PFSK-1 (cell line): ENCODE measurements at regions not wholly inside any gene's neighbourhood (a gene's known extent, or its start where the extent isn't known, plus 50 kb on each side); places are given as distances from the start of the nearest gene placed in this dataset.

Experiments
- FOXP2 ChIP-seq: optimal IDR thresholded peaks from 2 replicates; pipeline ENCODE3; 2011; ENCODE audit warnings: borderline replicate concordance, control low read depth, inconsistent platforms; ENCODE audit not compliant: insufficient read depth; ENCODE audit errors: extremely low read length, extremely low read depth
- POLR2AphosphoS5 ChIP-seq: IDR thresholded peaks from 2 replicates; pipeline ENCODE4 v1.6.1; 2012; ENCODE audit warnings: low read depth, mild to moderate bottlenecking, control low read depth, low read length, moderate library complexity
- REST ChIP-seq, 2 experiments: IDR thresholded peaks; 2 replicates each; pipeline versions ENCODE4 v1.6.1 to v1.8.0; 2011 to 2012; ENCODE audit warnings: low read depth in 2 of 2, low read length in 2 of 2, control low read depth in 1 of 2, inconsistent platforms in 1 of 2, mild to moderate bottlenecking in 1 of 2, moderate library complexity in 1 of 2; ENCODE audit not compliant: insufficient read depth in 1 of 2
- SIN3A ChIP-seq: IDR thresholded peaks from 2 replicates; pipeline ENCODE4 v1.6.1; 2012; ENCODE audit warnings: mild to moderate bottlenecking, low read length, moderate library complexity, borderline replicate concordance; ENCODE audit not compliant: insufficient read depth
- TAF1 ChIP-seq: IDR thresholded peaks from 2 replicates; pipeline ENCODE4 v1.6.1; 2012; ENCODE audit warnings: low read length, control low read depth, borderline replicate concordance; ENCODE audit not compliant: insufficient read depth

GRCh38 chr12:108065069-108065468 lies 64.0 kb upstream of the WSCD2 start:
- TF ChIP-seq SIN3A, result no peak
- no peak for TF ChIP-seq TAF1
- no peak for TF ChIP-seq REST (IDR thresholded peaks at IDR 0.05; ENCODE audit: insufficient read depth in 1 of 2, low read depth in 2 of 2, low read length in 2 of 2)
- no peak for TF ChIP-seq FOXP2
- no peak for TF ChIP-seq POLR2AphosphoS5

- TF ChIP-seq FOXP2 (no peak), SIN3A (no peak), REST (IDR thresholded peaks at IDR 0.05; ENCODE audit: insufficient read depth in 1 of 2, low read depth in 2 of 2, low read length in 2 of 2) (no peak), POLR2AphosphoS5 (no peak), TAF1 (no peak)
Observed at GRCh38 chr12:108066583-108067577, 62.2 kb upstream of the WSCD2 start.

GRCh38 chr12:108069651-108070165 lies 59.4 kb upstream of the WSCD2 start:
- TF ChIP-seq POLR2AphosphoS5, result no peak
- no peak for TF ChIP-seq TAF1
- TF ChIP-seq SIN3A, result no peak
- no peak for TF ChIP-seq REST (IDR thresholded peaks at IDR 0.05; ENCODE audit: insufficient read depth in 1 of 2, low read depth in 2 of 2, low read length in 2 of 2)
- TF ChIP-seq FOXP2, result no peak

GRCh38 chr12:108075561-108075960 lies 53.5 kb upstream of the WSCD2 start:
- TF ChIP-seq TAF1 (no peak), POLR2AphosphoS5 (no peak), REST (IDR thresholded peaks at IDR 0.05; ENCODE audit: insufficient read depth in 1 of 2, low read depth in 2 of 2, low read length in 2 of 2) (no peak), SIN3A (no peak), FOXP2 (no peak)
